Keratinocyte (primary cell): ENCODE measurements at regions not wholly inside any gene's neighbourhood (a gene's known extent, or its start where the extent isn't known, plus 50 kb on each side); places are given as distances from the start of the nearest gene placed in this dataset.

ENCODE experiments used
- EZH2 ChIP-seq: IDR thresholded peaks from one replicate; pipeline ENCODE4 v1.6.1; 2012; ENCODE audit warnings: inconsistent platforms, mild to moderate bottlenecking, low read length, moderate library complexity
- TF ChIP-seq, protein P1 (sequence below), 3 experiments: IDR thresholded peaks in 1 of 3; conservative IDR thresholded peaks in 1 of 3; optimal IDR thresholded peaks in 1 of 3; 2 replicates in 2 of 3; 3 replicates in 1 of 3; pipeline versions ENCODE3 to v1.5.1; 2011; ENCODE audit warnings: low read length in 3 of 3, mild to moderate bottlenecking in 3 of 3, moderate library complexity in 2 of 3, control low read depth in 1 of 3, inconsistent platforms in 1 of 3; ENCODE audit not compliant: insufficient read depth in 2 of 3; ENCODE audit errors: extremely low read depth in 1 of 3

DNA sequence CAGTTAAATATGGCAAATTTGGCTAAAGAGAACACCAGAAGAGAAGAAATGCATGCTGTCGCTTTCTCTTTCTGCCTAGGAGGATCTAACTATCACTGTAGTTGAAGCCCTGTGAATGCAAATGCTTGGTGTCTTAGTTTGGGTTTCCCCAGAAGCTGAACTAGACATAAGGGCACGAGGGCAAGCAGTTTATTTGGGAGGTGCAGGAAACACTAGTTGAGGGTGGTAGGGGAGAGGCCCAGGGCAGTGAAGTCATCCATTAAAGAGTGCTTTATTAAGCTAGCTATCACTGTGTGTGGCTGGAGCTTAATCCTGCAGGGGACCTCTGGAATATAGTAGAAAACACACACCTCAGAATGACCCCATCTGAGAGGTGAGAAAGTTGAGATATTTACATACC is 639.8 kb upstream of the ZEB2 start:
- TF ChIP-seq EZH2, result no peak
- TF ChIP-seq, protein P1, sequence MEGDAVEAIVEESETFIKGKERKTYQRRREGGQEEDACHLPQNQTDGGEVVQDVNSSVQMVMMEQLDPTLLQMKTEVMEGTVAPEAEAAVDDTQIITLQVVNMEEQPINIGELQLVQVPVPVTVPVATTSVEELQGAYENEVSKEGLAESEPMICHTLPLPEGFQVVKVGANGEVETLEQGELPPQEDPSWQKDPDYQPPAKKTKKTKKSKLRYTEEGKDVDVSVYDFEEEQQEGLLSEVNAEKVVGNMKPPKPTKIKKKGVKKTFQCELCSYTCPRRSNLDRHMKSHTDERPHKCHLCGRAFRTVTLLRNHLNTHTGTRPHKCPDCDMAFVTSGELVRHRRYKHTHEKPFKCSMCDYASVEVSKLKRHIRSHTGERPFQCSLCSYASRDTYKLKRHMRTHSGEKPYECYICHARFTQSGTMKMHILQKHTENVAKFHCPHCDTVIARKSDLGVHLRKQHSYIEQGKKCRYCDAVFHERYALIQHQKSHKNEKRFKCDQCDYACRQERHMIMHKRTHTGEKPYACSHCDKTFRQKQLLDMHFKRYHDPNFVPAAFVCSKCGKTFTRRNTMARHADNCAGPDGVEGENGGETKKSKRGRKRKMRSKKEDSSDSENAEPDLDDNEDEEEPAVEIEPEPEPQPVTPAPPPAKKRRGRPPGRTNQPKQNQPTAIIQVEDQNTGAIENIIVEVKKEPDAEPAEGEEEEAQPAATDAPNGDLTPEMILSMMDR (optimal IDR thresholded peaks at IDR 0.05 in 1 of 3, IDR thresholded peaks at IDR 0.05 in 1 of 3, conservative IDR thresholded peaks at IDR 0.05 in 1 of 3; ENCODE audit: extremely low read depth in 1 of 3, insufficient read depth in 2 of 3, low read length in 3 of 3), result no peak
